ENCODE measurements at regions not wholly inside any gene's neighbourhood (a gene's known extent, or its start where the extent isn't known, plus 50 kb on each side); places are given as distances from the start of the nearest gene placed in this dataset.
"Not testable (repeated sequence)": the region's sequence is repeated elsewhere in the genome, so short reads cannot be mapped to it uniquely, and the experiment has no call there.

- peak; percentile 41 for TF ChIP-seq CTCF (IDR thresholded peaks at IDR 0.05)
- not testable (repeated sequence) for H3K4me3 ChIP-seq (ENCODE audit: low read depth in 2 of 2, low read length in 2 of 2); H3K27ac ChIP-seq (ENCODE audit: low read length)
These were observed 93.6 kb upstream of the PABPC3 start for GRCh38 chr13:25002311-25002710.

GRCh38 chr13:25004489-25004888 lies 91.4 kb upstream of the PABPC3 start:
- in situ Hi-C loops (cut with HindIII; ENCODE audit: low pct_unique_long_range_greater_than_20kb, low sequenced_read_pairs); POLR2A ChIA-PET; BruUV-seq (replicated peaks); H3K4me1 ChIP-seq (ENCODE audit: control insufficient read depth, insufficient read depth, low read length); ATAC-seq; H3K36me3 ChIP-seq (ENCODE audit: control insufficient read depth, insufficient read depth, low read length); H3K9me3 ChIP-seq (ENCODE audit: control insufficient read depth, insufficient read depth, low read depth, low read length); H3K27me3 ChIP-seq (ENCODE audit: control insufficient read depth, insufficient read depth, low read length); DNase-seq (ENCODE audit: low read depth, low spot score); H3K4me3 ChIP-seq (ENCODE audit: low read depth in 2 of 2, low read length in 2 of 2); intact Hi-C loops (cut with micrococcal nuclease; ENCODE audit: unreplicated experiment); H3K27ac ChIP-seq (ENCODE audit: low read length): not testable (repeated sequence)
- CTCF ChIA-PET = interaction anchor here (0.7 to 1.1 kb wide), 4 partner anchors 29 to 110 kb away, joined by 3 to 5 read pairs (median 4); no protein-coding TSS in a partner anchor

More at GRCh38 chr13:25002311-25002710, 93.6 kb upstream of the PABPC3 start:
- POLR2A ChIA-PET; H3K36me3 ChIP-seq (ENCODE audit: control insufficient read depth, insufficient read depth, low read length); intact Hi-C loops (cut with micrococcal nuclease; ENCODE audit: unreplicated experiment); H3K27me3 ChIP-seq (ENCODE audit: control insufficient read depth, insufficient read depth, low read length); BruUV-seq (replicated peaks); in situ Hi-C loops (cut with HindIII; ENCODE audit: low pct_unique_long_range_greater_than_20kb, low sequenced_read_pairs); H3K4me1 ChIP-seq (ENCODE audit: control insufficient read depth, insufficient read depth, low read length); H3K9me3 ChIP-seq (ENCODE audit: control insufficient read depth, insufficient read depth, low read depth, low read length); DNase-seq (ENCODE audit: low read depth, low spot score): not testable (repeated sequence)
- ATAC-seq = peak; percentile 86
- CTCF ChIA-PET = interaction anchor here (0.8 to 1.2 kb wide), 2 partner anchors 15 to 35 kb away, joined by 3 to 6 read pairs; no protein-coding TSS in a partner anchor

- CTCF ChIA-PET = interaction anchor here (0.7 to 1.1 kb wide), 4 partner anchors 29 to 109 kb away, joined by 3 to 5 read pairs (median 4); no protein-coding TSS in a partner anchor
- BruUV-seq (replicated peaks); H3K27ac ChIP-seq (ENCODE audit: low read length); H3K27me3 ChIP-seq (ENCODE audit: control insufficient read depth, insufficient read depth, low read length); H3K36me3 ChIP-seq (ENCODE audit: control insufficient read depth, insufficient read depth, low read length); DNase-seq (ENCODE audit: low read depth, low spot score); H3K4me3 ChIP-seq (ENCODE audit: low read depth in 2 of 2, low read length in 2 of 2); POLR2A ChIA-PET; in situ Hi-C loops (cut with HindIII; ENCODE audit: low pct_unique_long_range_greater_than_20kb, low sequenced_read_pairs); H3K9me3 ChIP-seq (ENCODE audit: control insufficient read depth, insufficient read depth, low read depth, low read length); H3K4me1 ChIP-seq (ENCODE audit: control insufficient read depth, insufficient read depth, low read length): not testable (repeated sequence)
- TF ChIP-seq CTCF (IDR thresholded peaks at IDR 0.05) = peak; percentile 83
- intact Hi-C loops (cut with micrococcal nuclease; ENCODE audit: unreplicated experiment) = loop anchor here (1.0 to 5.0 kb wide), 2 partner anchors 32 to 107 kb away; no protein-coding TSS in a partner anchor
- peak; percentile 90 for ATAC-seq
These were observed 90.9 kb upstream of the PABPC3 start for GRCh38 chr13:25005050-25005497.

- in situ Hi-C loops (cut with HindIII; ENCODE audit: low pct_unique_long_range_greater_than_20kb, low sequenced_read_pairs); ATAC-seq; H3K27me3 ChIP-seq (ENCODE audit: control insufficient read depth, insufficient read depth, low read length); H3K4me1 ChIP-seq (ENCODE audit: control insufficient read depth, insufficient read depth, low read length); H3K9me3 ChIP-seq (ENCODE audit: control insufficient read depth, insufficient read depth, low read depth, low read length); BruUV-seq (replicated peaks); POLR2A ChIA-PET; DNase-seq (ENCODE audit: low read depth, low spot score); H3K4me3 ChIP-seq (ENCODE audit: low read depth in 2 of 2, low read length in 2 of 2); H3K36me3 ChIP-seq (ENCODE audit: control insufficient read depth, insufficient read depth, low read length); CTCF ChIA-PET; H3K27ac ChIP-seq (ENCODE audit: low read length): not testable (repeated sequence)
- intact Hi-C loops (cut with micrococcal nuclease; ENCODE audit: unreplicated experiment) = loop anchor here (5.0 kb wide), 1 partner anchor 105 kb away; no protein-coding TSS in a partner anchor
These were observed 88.5 kb upstream of the PABPC3 start for GRCh38 chr13:25007389-25007788.

- H3K9me3 ChIP-seq (ENCODE audit: control insufficient read depth, insufficient read depth, low read depth, low read length); H3K27ac ChIP-seq (ENCODE audit: low read length); H3K27me3 ChIP-seq (ENCODE audit: control insufficient read depth, insufficient read depth, low read length); BruUV-seq (replicated peaks); H3K36me3 ChIP-seq (ENCODE audit: control insufficient read depth, insufficient read depth, low read length); intact Hi-C loops (cut with micrococcal nuclease; ENCODE audit: unreplicated experiment); ATAC-seq; DNase-seq (ENCODE audit: low read depth, low spot score); H3K4me3 ChIP-seq (ENCODE audit: low read depth in 2 of 2, low read length in 2 of 2); CTCF ChIA-PET; in situ Hi-C loops (cut with HindIII; ENCODE audit: low pct_unique_long_range_greater_than_20kb, low sequenced_read_pairs); H3K4me1 ChIP-seq (ENCODE audit: control insufficient read depth, insufficient read depth, low read length): not testable (repeated sequence)
- POLR2A ChIA-PET = interaction anchor here (0.7 kb wide), 1 partner anchor 86 kb away, joined by 3 read pairs; no protein-coding TSS in a partner anchor
These were observed 81.5 kb upstream of the PABPC3 start for GRCh38 chr13:25014398-25014973.

- H3K9me3 ChIP-seq (ENCODE audit: control insufficient read depth, insufficient read depth, low read depth, low read length); ATAC-seq; H3K36me3 ChIP-seq (ENCODE audit: control insufficient read depth, insufficient read depth, low read length); H3K4me1 ChIP-seq (ENCODE audit: control insufficient read depth, insufficient read depth, low read length); DNase-seq (ENCODE audit: low read depth, low spot score); H3K27me3 ChIP-seq (ENCODE audit: control insufficient read depth, insufficient read depth, low read length); BruUV-seq (replicated peaks); POLR2A ChIA-PET; in situ Hi-C loops (cut with HindIII; ENCODE audit: low pct_unique_long_range_greater_than_20kb, low sequenced_read_pairs); H3K4me3 ChIP-seq (ENCODE audit: low read depth in 2 of 2, low read length in 2 of 2); intact Hi-C loops (cut with micrococcal nuclease; ENCODE audit: unreplicated experiment): not testable (repeated sequence)
- peak overlapping the region; percentile 54; the same call in 1 of the 2 replicates for H3K27ac ChIP-seq (ENCODE audit: low read length)
- CTCF ChIA-PET = interaction anchor here (0.9 kb wide), 1 partner anchor 14 kb away, joined by 6 read pairs; no protein-coding TSS in a partner anchor
These were observed 78.8 kb upstream of the PABPC3 start for GRCh38 chr13:25017176-25017575.
